NCI-H1930 (cell line): ENCODE measurements at regions not wholly inside any gene's neighbourhood (a gene's known extent, or its start where the extent isn't known, plus 50 kb on each side); places are given as distances from the start of the nearest gene placed in this dataset.

ENCODE experiments used
- DNase-seq, 2 experiments: peaks; one replicate each; lab custom pipeline; 2025; lab: John Stamatoyannopoulos, UW

GRCh38 chr11:122348659-122349409, 232.8 kb upstream of the BLID start:
- no peak for DNase-seq

GRCh38 chr11:122346006-122346405, 230.0 kb upstream of the BLID start:
- DNase-seq = no peak

GRCh38 chr11:122345586-122345985, 229.6 kb upstream of the BLID start:
- DNase-seq = no peak

GRCh38 chr11:122344215-122344614, 228.2 kb upstream of the BLID start:
- DNase-seq = no peak

GRCh38 chr11:122343210-122343609, 227.2 kb upstream of the BLID start:
- no peak for DNase-seq

GRCh38 chr11:122342089-122342744, 226.2 kb upstream of the BLID start:
- DNase-seq = no peak

GRCh38 chr11:122341477-122341876, 225.5 kb upstream of the BLID start:
- no peak for DNase-seq

- no peak for DNase-seq
These were observed 224.7 kb upstream of the BLID start for GRCh38 chr11:122340607-122341290.

- no peak for DNase-seq
These were observed 223.5 kb upstream of the BLID start for GRCh38 chr11:122339436-122340060.

GRCh38 chr11:122337704-122338103, 221.7 kb upstream of the BLID start:
- DNase-seq = no peak

- no peak for DNase-seq
These were observed 221.2 kb upstream of the BLID start for GRCh38 chr11:122337241-122337640.

- DNase-seq = no peak
These were observed 220.7 kb upstream of the BLID start for GRCh38 chr11:122336706-122337105.

- no peak for DNase-seq
These were observed 218.7 kb upstream of the BLID start for GRCh38 chr11:122334546-122335339.

GRCh38 chr11:122333467-122333866, 217.5 kb upstream of the BLID start:
- no peak for DNase-seq

- no peak for DNase-seq
These were observed 215.1 kb upstream of the BLID start for GRCh38 chr11:122331079-122331478.

- DNase-seq = no peak
These were observed 214.4 kb upstream of the BLID start for GRCh38 chr11:122330279-122330965.

GRCh38 chr11:122327528-122327927, 211.5 kb upstream of the BLID start:
- no peak for DNase-seq

GRCh38 chr11:122323754-122324421, 207.9 kb upstream of the BLID start:
- DNase-seq = no peak

GRCh38 chr11:122322329-122322728, 206.3 kb upstream of the BLID start:
- DNase-seq = no peak

GRCh38 chr11:122320671-122321070, 204.7 kb upstream of the BLID start:
- DNase-seq = no peak
